Heart left ventricle (tissue), 13 donors: ENCODE measurements at regions not wholly inside any gene's neighbourhood (a gene's known extent, or its start where the extent isn't known, plus 50 kb on each side); places are given as distances from the start of the nearest gene placed in this dataset.

ENCODE experiments used
- POLR2A ChIP-seq, 2 donors: fragments of 450-650 bp; IDR thresholded peaks; one replicate each; pipeline ENCODE4 v1.6.1; 2017; ENCODE audit warnings: antibody characterized with exemption in 2 of 2, mild to moderate bottlenecking in 2 of 2, moderate library complexity in 2 of 2
- TF ChIP-seq, protein P1 (sequence below), 12 donors: fragments of 200-600 bp; sonication (generic) in 4 of 12; IDR thresholded peaks; one replicate each; pipeline versions ENCODE4 v1.5.0 to v1.8.0; 2018 to 2022; ENCODE audit warnings: antibody characterized with exemption in 12 of 12, mild to moderate bottlenecking in 5 of 12
- donor health status: ischemic (EF 13 %, LVEDD 7.1; RV severe dilation, severe dysfunction).
- donor health status: DM: no; HTN: yes; CAD: no.
- donor health status: DM: no; HTN: no; CAD: no.
- donor health status: ischemic (EF 25% LVEDD 6.9; RV normal size, moderate dysfunction).
- donor health status: ischemic (EF 25% LVEDD 5.7; RV mildly dilated, moderate dysfunction).
- donor health status: ischemic (EF 35%, LVEDD 5.7; RV mildly dilated, moderate dysfunction).
- donor health status: nonischemic (EF 11% LVEDD 7.7; RV severe dilation, severe dysfunction).
- donor health status: DM: yes; HTN: yes; CAD: no.
- donor health status: PGD.
- donor health status: ischemic (EF 29% LVEDD 5.4; RV normal size, mild dysfunction).
- donor health status: nonischemic (EF 23%, LVEDD 6.1; RV moderate dilation, normal function).

DNA sequence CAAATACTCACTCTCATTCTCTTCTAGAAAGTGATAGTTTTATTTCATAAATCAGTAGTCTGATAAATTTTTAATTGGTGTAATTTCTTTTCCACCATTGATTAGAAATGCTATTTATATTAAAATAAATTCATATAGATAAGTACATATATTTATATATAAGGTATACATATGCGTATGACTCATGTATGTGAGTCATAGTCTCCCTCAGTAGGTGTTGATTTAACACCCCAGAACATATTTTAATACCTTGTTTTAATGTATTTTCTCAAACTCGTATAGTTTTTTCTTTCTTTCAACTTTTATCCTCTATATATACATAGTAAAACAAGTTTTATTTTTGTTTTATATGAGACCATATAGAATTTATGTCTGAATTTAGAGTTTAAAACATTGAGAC is 130.4 kb downstream of the PLG start:
- TF ChIP-seq, protein P1, sequence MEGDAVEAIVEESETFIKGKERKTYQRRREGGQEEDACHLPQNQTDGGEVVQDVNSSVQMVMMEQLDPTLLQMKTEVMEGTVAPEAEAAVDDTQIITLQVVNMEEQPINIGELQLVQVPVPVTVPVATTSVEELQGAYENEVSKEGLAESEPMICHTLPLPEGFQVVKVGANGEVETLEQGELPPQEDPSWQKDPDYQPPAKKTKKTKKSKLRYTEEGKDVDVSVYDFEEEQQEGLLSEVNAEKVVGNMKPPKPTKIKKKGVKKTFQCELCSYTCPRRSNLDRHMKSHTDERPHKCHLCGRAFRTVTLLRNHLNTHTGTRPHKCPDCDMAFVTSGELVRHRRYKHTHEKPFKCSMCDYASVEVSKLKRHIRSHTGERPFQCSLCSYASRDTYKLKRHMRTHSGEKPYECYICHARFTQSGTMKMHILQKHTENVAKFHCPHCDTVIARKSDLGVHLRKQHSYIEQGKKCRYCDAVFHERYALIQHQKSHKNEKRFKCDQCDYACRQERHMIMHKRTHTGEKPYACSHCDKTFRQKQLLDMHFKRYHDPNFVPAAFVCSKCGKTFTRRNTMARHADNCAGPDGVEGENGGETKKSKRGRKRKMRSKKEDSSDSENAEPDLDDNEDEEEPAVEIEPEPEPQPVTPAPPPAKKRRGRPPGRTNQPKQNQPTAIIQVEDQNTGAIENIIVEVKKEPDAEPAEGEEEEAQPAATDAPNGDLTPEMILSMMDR (IDR thresholded peaks at IDR 0.05): no peak
- TF ChIP-seq POLR2A (IDR thresholded peaks at IDR 0.05): no peak
